ENCODE measurements at regions not wholly inside any gene's neighbourhood (a gene's known extent, or its start where the extent isn't known, plus 50 kb on each side); places are given as distances from the start of the nearest gene placed in this dataset.
"Not testable (repeated sequence)": the region's sequence is repeated elsewhere in the genome, so short reads cannot be mapped to it uniquely, and the experiment has no call there.

GRCh38 chrY:22883569-22883968 lies 100.5 kb upstream of the BPY2 start:
- H3K27ac ChIP-seq; H3K9me3 ChIP-seq; H3K4me3 ChIP-seq; H3K36me3 ChIP-seq; H3K4me1 ChIP-seq; ATAC-seq; DNase-seq; intact Hi-C loops (cut with DNase I); H3K27me3 ChIP-seq: not testable (repeated sequence)
- WGBS, 4 donors = no CpG with 5 or more reads among the region's 3 CpGs

DNA sequence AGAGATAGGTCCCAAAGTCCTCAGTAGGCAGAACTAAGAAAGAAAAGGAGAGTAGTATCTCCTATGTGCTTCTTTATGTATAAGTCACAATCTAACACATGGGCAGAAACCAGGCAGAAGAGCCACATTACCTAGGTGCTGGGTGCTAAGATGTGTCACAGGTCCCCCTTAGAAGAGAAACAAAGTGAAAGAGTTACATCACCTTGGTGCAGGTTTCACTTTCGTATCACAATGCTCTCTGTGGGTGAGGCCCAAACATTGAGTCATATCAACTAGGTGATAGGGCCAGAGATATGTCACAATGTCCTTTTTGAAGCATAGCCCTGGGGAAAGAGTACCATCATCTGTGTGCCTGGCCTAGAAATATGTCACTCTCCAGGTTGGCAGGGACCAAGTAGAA lies 96.1 kb upstream of the BPY2 start:
- H3K4me3 ChIP-seq; H3K9me3 ChIP-seq; DNase-seq; intact Hi-C loops (cut with DNase I); H3K4me1 ChIP-seq; H3K27ac ChIP-seq; ATAC-seq; H3K27me3 ChIP-seq; H3K36me3 ChIP-seq: not testable (repeated sequence)
- no CpG with 5 or more reads among the region's 1 CpG for WGBS, 4 donors

DNA sequence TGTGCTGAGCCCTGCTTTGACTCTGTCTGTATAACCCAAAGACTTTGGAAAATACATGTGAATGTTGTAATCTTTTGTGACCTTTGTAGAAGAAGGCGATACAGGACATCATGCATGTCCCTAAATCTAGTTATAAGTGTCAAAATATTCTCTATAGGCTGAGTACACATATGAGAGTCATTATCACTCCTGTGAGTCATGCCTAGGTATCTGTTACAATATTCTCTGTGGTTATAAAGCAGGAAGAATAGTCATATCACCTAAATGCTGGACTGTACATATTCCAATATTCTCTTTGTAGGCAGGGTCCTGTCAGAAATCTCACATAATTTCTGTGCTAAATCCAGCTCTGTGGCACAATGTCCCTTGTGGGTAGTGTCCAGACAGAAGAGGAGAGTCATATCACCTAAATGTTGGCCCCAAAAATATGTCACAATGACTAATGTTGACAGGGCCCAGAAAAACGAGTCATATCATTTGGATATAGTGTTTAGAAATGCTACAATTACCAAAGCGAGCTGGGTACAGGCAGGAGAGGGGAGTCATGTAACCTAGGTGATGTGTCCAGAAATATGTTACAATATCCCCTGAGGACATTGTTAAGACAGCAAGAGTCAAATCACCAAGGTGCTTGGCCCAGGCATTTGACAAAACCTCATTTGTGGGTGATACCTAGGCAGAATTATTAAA lies 80.4 kb upstream of the BPY2 start:
- H3K36me3 ChIP-seq; H3K4me1 ChIP-seq; intact Hi-C loops (cut with DNase I); DNase-seq; H3K27me3 ChIP-seq; H3K4me3 ChIP-seq; ATAC-seq; H3K27ac ChIP-seq; H3K9me3 ChIP-seq: not testable (repeated sequence)
- no CpG with 5 or more reads among the region's 3 CpGs for WGBS, 4 donors

DNA sequence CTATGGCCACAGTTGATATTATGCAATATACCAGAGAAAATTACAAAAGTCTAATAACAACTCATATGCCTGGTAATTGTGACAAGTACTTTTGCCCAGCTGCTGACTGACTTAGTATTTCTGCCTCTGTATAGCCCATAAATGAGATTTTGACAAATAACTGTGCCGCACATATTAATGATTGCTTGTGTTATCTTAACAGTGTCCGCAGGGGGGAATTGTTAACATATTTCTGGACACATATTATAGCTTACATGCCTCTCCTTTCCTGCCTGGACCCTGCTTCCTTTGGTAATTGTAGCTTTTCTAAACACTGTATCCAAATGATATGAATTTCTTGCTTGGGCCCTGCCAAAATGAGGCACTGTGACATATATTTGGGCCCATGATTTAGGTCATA lies 69.0 kb upstream of the BPY2 start:
- WGBS, 4 donors = no CpG with 5 or more reads among the region's 2 CpGs
- H3K4me1 ChIP-seq; H3K9me3 ChIP-seq; H3K4me3 ChIP-seq; H3K27me3 ChIP-seq; intact Hi-C loops (cut with DNase I); ATAC-seq; H3K27ac ChIP-seq; H3K36me3 ChIP-seq; DNase-seq: not testable (repeated sequence)

GRCh38 chrY:22927667-22928066 lies 56.4 kb upstream of the BPY2 start:
- WGBS, 4 donors = no CpG with 5 or more reads among the region's 2 CpGs
- ATAC-seq = peak in 1 of 4 donors; percentile 36
- H3K4me3 ChIP-seq; H3K27ac ChIP-seq; intact Hi-C loops (cut with DNase I); H3K9me3 ChIP-seq; H3K4me1 ChIP-seq; DNase-seq; H3K36me3 ChIP-seq; H3K27me3 ChIP-seq: not testable (repeated sequence)

GRCh38 chrY:22933454-22933853 lies 50.6 kb upstream of the BPY2 start:
- not testable (repeated sequence) for ATAC-seq

More at GRCh38 chrY:22933454-22933853, 50.6 kb upstream of the BPY2 start:
- H3K27ac ChIP-seq; H3K36me3 ChIP-seq; DNase-seq; H3K4me1 ChIP-seq; H3K27me3 ChIP-seq; H3K4me3 ChIP-seq; H3K9me3 ChIP-seq; intact Hi-C loops (cut with DNase I): not testable (repeated sequence)
- WGBS, 4 donors = no CpG with 5 or more reads among the region's 1 CpG

All from heart left ventricle (tissue), 16 donors.